ENCODE measurements at regions not wholly inside any gene's neighbourhood (a gene's known extent, or its start where the extent isn't known, plus 50 kb on each side); places are given as distances from the start of the nearest gene placed in this dataset.

DNA sequence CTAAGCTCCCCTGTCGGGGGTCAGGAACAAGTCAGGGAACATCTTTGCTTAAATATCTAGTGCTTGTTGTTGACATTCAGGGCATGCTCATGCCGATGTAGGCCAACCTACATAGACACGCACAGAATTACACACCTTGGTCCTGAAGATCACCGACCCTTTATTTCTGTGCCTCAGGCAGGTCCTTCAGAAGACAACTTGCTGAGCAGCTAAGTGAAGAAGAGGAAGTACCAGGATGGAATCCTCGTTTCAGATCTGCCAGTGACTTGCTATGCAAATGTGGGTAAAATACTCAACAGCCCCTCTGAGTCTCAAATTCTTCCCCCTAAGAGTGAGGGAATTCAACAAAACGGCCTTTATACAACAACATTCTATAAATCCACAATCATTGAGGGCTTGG, 494.7 kb downstream of the BCL11A start:
- no peak for TF ChIP-seq POLR2AphosphoS5 (IDR thresholded peaks at IDR 0.05; ENCODE audit: low read depth)
- TF ChIP-seq GABPA (IDR thresholded peaks at IDR 0.05; ENCODE audit: low read depth) = no peak
- no peak for TF ChIP-seq CTCF (IDR thresholded peaks at IDR 0.05; ENCODE audit: insufficient read depth, low read length)
- TF ChIP-seq, protein P1, sequence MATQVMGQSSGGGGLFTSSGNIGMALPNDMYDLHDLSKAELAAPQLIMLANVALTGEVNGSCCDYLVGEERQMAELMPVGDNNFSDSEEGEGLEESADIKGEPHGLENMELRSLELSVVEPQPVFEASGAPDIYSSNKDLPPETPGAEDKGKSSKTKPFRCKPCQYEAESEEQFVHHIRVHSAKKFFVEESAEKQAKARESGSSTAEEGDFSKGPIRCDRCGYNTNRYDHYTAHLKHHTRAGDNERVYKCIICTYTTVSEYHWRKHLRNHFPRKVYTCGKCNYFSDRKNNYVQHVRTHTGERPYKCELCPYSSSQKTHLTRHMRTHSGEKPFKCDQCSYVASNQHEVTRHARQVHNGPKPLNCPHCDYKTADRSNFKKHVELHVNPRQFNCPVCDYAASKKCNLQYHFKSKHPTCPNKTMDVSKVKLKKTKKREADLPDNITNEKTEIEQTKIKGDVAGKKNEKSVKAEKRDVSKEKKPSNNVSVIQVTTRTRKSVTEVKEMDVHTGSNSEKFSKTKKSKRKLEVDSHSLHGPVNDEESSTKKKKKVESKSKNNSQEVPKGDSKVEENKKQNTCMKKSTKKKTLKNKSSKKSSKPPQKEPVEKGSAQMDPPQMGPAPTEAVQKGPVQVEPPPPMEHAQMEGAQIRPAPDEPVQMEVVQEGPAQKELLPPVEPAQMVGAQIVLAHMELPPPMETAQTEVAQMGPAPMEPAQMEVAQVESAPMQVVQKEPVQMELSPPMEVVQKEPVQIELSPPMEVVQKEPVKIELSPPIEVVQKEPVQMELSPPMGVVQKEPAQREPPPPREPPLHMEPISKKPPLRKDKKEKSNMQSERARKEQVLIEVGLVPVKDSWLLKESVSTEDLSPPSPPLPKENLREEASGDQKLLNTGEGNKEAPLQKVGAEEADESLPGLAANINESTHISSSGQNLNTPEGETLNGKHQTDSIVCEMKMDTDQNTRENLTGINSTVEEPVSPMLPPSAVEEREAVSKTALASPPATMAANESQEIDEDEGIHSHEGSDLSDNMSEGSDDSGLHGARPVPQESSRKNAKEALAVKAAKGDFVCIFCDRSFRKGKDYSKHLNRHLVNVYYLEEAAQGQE (IDR thresholded peaks at IDR 0.05; ENCODE audit: insufficient replicate concordance, low read depth) = no peak
- TF ChIP-seq SPI1 (IDR thresholded peaks at IDR 0.05; ENCODE audit: borderline replicate concordance, low read depth) = no peak; the same call in 1 of the 2 replicates

Data from HL-60 (cell line).